ENCODE measurements at regions not wholly inside any gene's neighbourhood (a gene's known extent, or its start where the extent isn't known, plus 50 kb on each side); places are given as distances from the start of the nearest gene placed in this dataset.

- in situ Hi-C loops (cut with MboI): no loop called here
- CTCF ChIA-PET: no interaction called here
- POLR2A ChIA-PET: no interaction called here
Observed at GRCh38 chr15:91356083-91356482, 256.0 kb downstream of the SV2B start.

More at GRCh38 chr15:91356083-91356482, 256.0 kb downstream of the SV2B start:
- TF ChIP-seq FOS (IDR thresholded peaks at IDR 0.05; ENCODE audit: borderline replicate concordance, extremely low read depth, insufficient read length): no peak
- no peak for TF ChIP-seq JUND (IDR thresholded peaks at IDR 0.05; ENCODE audit: low read depth, low read length)
- TF ChIP-seq NFYB (IDR thresholded peaks at IDR 0.05; ENCODE audit: insufficient read depth, low read depth, low read length): no peak
- TF ChIP-seq HSF1 (IDR thresholded peaks at IDR 0.05; ENCODE audit: low read depth, low read length): no peak
- no peak for TF ChIP-seq CREM (IDR thresholded peaks at IDR 0.05; ENCODE audit: low read depth)
- TF ChIP-seq ZNF622 (IDR thresholded peaks at IDR 0.05): no peak
- TF ChIP-seq ZBTB40 (IDR thresholded peaks at IDR 0.05; ENCODE audit: borderline replicate concordance): no peak
- no peak for TF ChIP-seq STAT3 (IDR thresholded peaks at IDR 0.05; ENCODE audit: low read depth, low read length)
- no TSS peak for BruUV-seq (replicated peaks)
- DNase-seq (ENCODE audit: low read depth, low spot score): no peak
- ChIA-PET RAD21 (ENCODE audit: unreplicated experiment) (no interaction called here), SMC1A (ENCODE audit: uncharacterized antibody, unreplicated experiment) (no interaction called here)
- Histone ChIP-seq H2AFZ (ENCODE audit: control insufficient read depth, low read depth, low read length) (no peak overlapping the region), H3K4me1 (ENCODE audit: control insufficient read depth, insufficient read depth, low read length) (no peaks in the 10 kb centered on the region), H3K36me3 (ENCODE audit: control insufficient read depth in 2 of 2, insufficient read depth in 2 of 2, low read length in 1 of 2) (no peaks in the 10 kb centered on the region), H3K27me3 (replicated peaks in 1 of 2; ENCODE audit: control insufficient read depth in 2 of 2, insufficient read depth in 2 of 2, low read length in 1 of 2) (no peaks in the 10 kb centered on the region; a peak in 3 of 4 replicates), H3K9me3 (replicated peaks; ENCODE audit: control insufficient read depth, insufficient read depth, low read length) (no peaks in the 10 kb centered on the region), H3K4me2 (ENCODE audit: control insufficient read depth, insufficient read depth) (no peak overlapping the region), H3K9ac (ENCODE audit: control insufficient read depth, insufficient read depth, low read length) (no peak overlapping the region), H3K4me3 (no peak overlapping the region), H4K20me1 (ENCODE audit: control insufficient read depth, insufficient read depth) (no peaks in the 10 kb centered on the region), H3K27ac (ENCODE audit: control insufficient read depth, insufficient read depth) (no peak overlapping the region), H3K79me2 (ENCODE audit: control insufficient read depth, insufficient read depth, low read length) (no peaks in the 10 kb centered on the region)
- WGBS (ENCODE audit: insufficient coverage, insufficient replicate concordance, low lambda C conversion rate, missing lambda C conversion rate): 1% methylated on average over 4 of the region's 4 CpGs
- ATAC-seq: no peak
- FAIRE-seq: no peak
- intact Hi-C loops (cut with micrococcal nuclease; ENCODE audit: unreplicated experiment): loop anchor here (1.0 kb wide), 1 partner anchor 12 kb away; no protein-coding TSS in a partner anchor
